K562 (cell line): ENCODE measurements at regions not wholly inside any gene's neighbourhood (a gene's known extent, or its start where the extent isn't known, plus 50 kb on each side); places are given as distances from the start of the nearest gene placed in this dataset.

Experiments used
- ATAC-seq: fragments of 200-7000 bp; cut with Tn5 transposase; 3 replicates; pipeline ENCODE4 v1.9.1; 2020; ENCODE audit warnings: moderate library complexity
- BruUV-seq: library from RNA; stranded (reverse); fragments of 400-500 nt; replicated peaks from 2 replicates; lab custom pipeline; 2021; lab: Mats Ljungman, UMichigan
- CTCF ChIA-PET: fragments of 300-600 bp; formaldehyde crosslinking; extraction: SDS; loops from one replicate; lab custom pipeline; 2021; ENCODE audit warnings: low intra/inter-chr PET ratio; lab: Yijun Ruan, JAX
- POLR2A ChIA-PET: fragments of 300-600, 350-650 bp; sonication (Branson Sonifier 250); formaldehyde crosslinking; extraction: SDS; loops from one replicate; lab custom pipeline; 2021; ENCODE audit warnings: antibody characterized with exemption, inconsistent platforms; lab: Yijun Ruan, JAX
- DNase-seq, 4 experiments: peaks; one replicate each; pipeline versions ENCODE4 v3.0.0 to v3.0.0-alpha.2; 2011 to 2018; ENCODE audit warnings: low spot score in 3 of 4, mixed read lengths in 3 of 4; ENCODE audit errors: extremely low read depth in 1 of 4
- FAIRE-seq: peaks from 2 replicates; lab custom pipeline; 2011; peaks lifted over from hg19 to GRCh38; lab: Jason Lieb, UNC
- H2AFZ ChIP-seq: 2 replicates; pipeline ENCODE4 v1.6.0; 2011; ENCODE audit warnings: low read depth, low read length, control low read depth, inconsistent platforms
- H3K27ac ChIP-seq: fragments of 200-600 bp; 3 replicates; pipeline ENCODE4 v1.8.0; 2011; ENCODE audit warnings: low read depth, mild to moderate bottlenecking, control low read depth, inconsistent platforms, low read length, moderate library complexity, mixed read lengths; ENCODE audit errors: extremely low read depth
- H3K27me3 ChIP-seq, 2 experiments: fragments of 300-600 bp in 1 of 2; 2 replicates in 1 of 2; 3 replicates in 1 of 2; pipeline versions ENCODE4 v1.6.0 to v1.8.0; 2011; ENCODE audit warnings: inconsistent platforms in 2 of 2, low read length in 2 of 2, mild to moderate bottlenecking in 1 of 2, mixed read lengths in 1 of 2, moderate library complexity in 1 of 2; ENCODE audit not compliant: control insufficient read depth in 2 of 2, insufficient read depth in 2 of 2
- H3K36me3 ChIP-seq: fragments of 300-600 bp; 3 replicates; pipeline ENCODE4 v1.8.0; 2011; ENCODE audit warnings: mild to moderate bottlenecking, low read length, inconsistent platforms; ENCODE audit not compliant: control insufficient read depth, insufficient read depth
- H3K4me1 ChIP-seq, 2 experiments: fragments of 200-600 bp in 1 of 2; replicated peaks in 1 of 2; 2 replicates in 1 of 2; 3 replicates in 1 of 2; pipeline versions ENCODE4 v1.5.1 to v1.8.0; 2011; ENCODE audit warnings: inconsistent platforms in 2 of 2, low read length in 2 of 2, mild to moderate bottlenecking in 1 of 2, mixed read lengths in 1 of 2, moderate library complexity in 1 of 2; ENCODE audit not compliant: control insufficient read depth in 2 of 2, insufficient read depth in 2 of 2
- H3K4me2 ChIP-seq: 2 replicates; pipeline ENCODE4 v1.6.1; 2011; ENCODE audit warnings: low read length, control low read depth, inconsistent platforms, mixed read lengths; ENCODE audit not compliant: insufficient read depth
- H3K4me3 ChIP-seq: fragments of 200-600 bp; sonication (generic), shearing (Covaris generic); 2 replicates; pipeline ENCODE4 v1.5.1; 2016; ENCODE audit warnings: control low read depth, inconsistent platforms
- H3K79me2 ChIP-seq: fragments of 200-600 bp; 3 replicates; pipeline ENCODE4 v1.8.0; 2011; ENCODE audit warnings: low read length, inconsistent platforms; ENCODE audit not compliant: control insufficient read depth, insufficient read depth
- H3K9ac ChIP-seq, 2 experiments: 2 replicates each; pipeline versions ENCODE4 v1.6.0 to v1.6.1; 2011; ENCODE audit warnings: low read depth in 2 of 2, low read length in 2 of 2, control low read depth in 1 of 2, inconsistent platforms in 1 of 2, mild to moderate bottlenecking in 1 of 2, mixed read lengths in 1 of 2; ENCODE audit not compliant: insufficient read depth in 1 of 2
- H3K9me1 ChIP-seq: one replicate; pipeline ENCODE4 v1.6.0; 2011; ENCODE audit warnings: inconsistent platforms, mild to moderate bottlenecking, low read length, moderate library complexity; ENCODE audit not compliant: control insufficient read depth, insufficient read depth
- H3K9me3 ChIP-seq: replicated peaks from 2 replicates; pipeline ENCODE4 v1.5.1; 2011; ENCODE audit warnings: low read depth, low read length, inconsistent platforms; ENCODE audit not compliant: control insufficient read depth, insufficient read depth
- H4K20me1 ChIP-seq: replicated peaks from 2 replicates; pipeline ENCODE4 v1.6.1; 2011; ENCODE audit warnings: low read length, inconsistent platforms, mixed read lengths; ENCODE audit not compliant: control insufficient read depth, insufficient read depth
- BMI1 ChIP-seq: fragments of 150-350 bp; IDR thresholded peaks from 2 replicates; pipeline ENCODE4 v1.6.1; 2014; ENCODE audit warnings: low read length
- DPF2 ChIP-seq: fragments of 450-650 bp; IDR thresholded peaks from 2 replicates; pipeline ENCODE4 v1.6.1; 2016
- KDM4B ChIP-seq, 2 experiments: fragments of 450-650 bp in 1 of 2; sonication (generic) in 1 of 2; IDR thresholded peaks; 2 replicates each; pipeline ENCODE4 v1.6.1; 2016 to 2017; ENCODE audit warnings: borderline replicate concordance in 2 of 2, antibody characterized with exemption in 1 of 2, low read depth in 1 of 2, mild to moderate bottlenecking in 1 of 2
- NCOR1 ChIP-seq: fragments of 450-650 bp; IDR thresholded peaks from 2 replicates; pipeline ENCODE4 v1.6.1; 2016; ENCODE audit warnings: mild to moderate bottlenecking, moderate library complexity
- NR1H2 ChIP-seq: sonication (generic); formaldehyde crosslinking; IDR thresholded peaks from 2 replicates; pipeline ENCODE4 v1.4.0; 2020; ENCODE audit warnings: mild to moderate bottlenecking, missing genetic modification reagents
- PCBP1 ChIP-seq: fragments of 200-400 bp; formaldehyde crosslinking; IDR thresholded peaks from 2 replicates; pipeline ENCODE4 v1.6.1; 2018; ENCODE audit warnings: mild to moderate bottlenecking, low read depth, low read length; ENCODE audit not compliant: poor library complexity, severe bottlenecking
- SLC30A9 ChIP-seq: fragments of 250-450 bp; sonication (Bioruptor Pico); IDR thresholded peaks from 2 replicates; pipeline ENCODE4 v1.8.0; 2022; ENCODE audit warnings: mild to moderate bottlenecking, moderate library complexity
- SRSF1 ChIP-seq: fragments of 200-400 bp; formaldehyde crosslinking; IDR thresholded peaks from 2 replicates; pipeline ENCODE4 v1.6.1; 2017; ENCODE audit warnings: mild to moderate bottlenecking, low read depth, low read length, moderate library complexity
- THRAP3 ChIP-seq: fragments of 450-650 bp; IDR thresholded peaks from 2 replicates; pipeline ENCODE4 v1.6.1; 2016; ENCODE audit warnings: mild to moderate bottlenecking, inconsistent platforms, borderline replicate concordance
- WGBS: fragments of 100-300 bp; shearing (Covaris generic); methylation state at CpG from one replicate; pipeline ENCODE4 v1.1.6; 2016; ENCODE audit warnings: low coverage, mixed read lengths; ENCODE audit not compliant: insufficient coverage; ENCODE audit errors: missing lambda C conversion rate; 5-methylcytosine and 5-hydroxymethylcytosine counted together
- in situ Hi-C: fragments of 300-500 bp; cut with MboI; formaldehyde crosslinking; loops from 4 replicates; pipeline ENCODE4 v1.15.0; 2018; ENCODE audit warnings: inconsistent platforms, mixed read lengths
- intact Hi-C: fragments of 100-400 bp; cut with micrococcal nuclease; formaldehyde crosslinking; loops from 2 replicates; pipeline ENCODE4 v1.14.2; 2022
- TF ChIP-seq, protein P1 (sequence below): fragments of 250-450 bp; sonication (Bioruptor Pico); IDR thresholded peaks from 2 replicates; pipeline ENCODE4 v1.8.0; 2022; ENCODE audit warnings: moderate library complexity, mild to moderate bottlenecking, inconsistent platforms
- TF ChIP-seq, protein P2 (sequence below), 2 experiments: IDR thresholded peaks; 2 replicates each; pipeline ENCODE4 v1.6.1; 2011; ENCODE audit warnings: borderline replicate concordance in 1 of 2, control low read depth in 1 of 2, low read depth in 1 of 2, low read length in 1 of 2, mild to moderate bottlenecking in 1 of 2, mixed read lengths in 1 of 2, moderate library complexity in 1 of 2; ENCODE audit not compliant: insufficient read depth in 1 of 2, insufficient read length in 1 of 2, poor library complexity in 1 of 2, severe bottlenecking in 1 of 2; ENCODE audit errors: extremely low read depth in 1 of 2
- TF ChIP-seq, protein P3 (sequence below): sonication (generic); formaldehyde crosslinking; IDR thresholded peaks from 2 replicates; pipeline ENCODE4 v1.8.0; 2022; ENCODE audit warnings: missing genetic modification reagents, mild to moderate bottlenecking, borderline replicate concordance

DNA sequence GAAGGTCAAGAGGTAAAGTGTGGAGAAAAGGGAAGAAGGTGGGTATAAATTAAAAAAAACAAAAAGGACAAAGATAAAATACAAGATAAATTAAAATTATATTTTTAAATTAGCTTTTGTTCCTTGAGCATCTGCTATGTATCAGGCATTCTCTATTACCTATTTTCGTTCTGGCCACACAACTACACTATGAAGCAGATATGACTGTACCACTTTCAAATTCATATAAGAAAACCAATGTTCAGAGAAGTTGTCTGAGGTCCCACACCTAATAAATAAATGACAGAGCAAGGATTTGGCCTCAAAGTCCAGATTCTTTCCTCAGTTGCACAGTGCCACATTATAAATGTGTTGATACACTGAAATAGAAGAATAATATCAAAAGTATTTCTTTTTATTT, 103.8 kb upstream of the PCDH15 start:
- FAIRE-seq = no peak
- Histone ChIP-seq H3K4me2 (no peak overlapping the region), H3K4me1 (no peaks in the 10 kb centered on the region), H3K27me3 (no peaks in the 10 kb centered on the region), H2AFZ (no peak overlapping the region)
- WGBS = 0% methylated on average over 1 of the region's 1 CpG
- no peak for TF ChIP-seq BMI1
- TF ChIP-seq THRAP3 = no peak
- TF ChIP-seq NR1H2 (CRISPR knock-in tag) = no peak
- no peak for TF ChIP-seq SRSF1
- TF ChIP-seq KDM4B (IDR thresholded peaks at IDR 0.05; ENCODE audit: borderline replicate concordance in 2 of 2, low read depth in 1 of 2) = no peak
- no peak for TF ChIP-seq DPF2
- TF ChIP-seq, protein P1, sequence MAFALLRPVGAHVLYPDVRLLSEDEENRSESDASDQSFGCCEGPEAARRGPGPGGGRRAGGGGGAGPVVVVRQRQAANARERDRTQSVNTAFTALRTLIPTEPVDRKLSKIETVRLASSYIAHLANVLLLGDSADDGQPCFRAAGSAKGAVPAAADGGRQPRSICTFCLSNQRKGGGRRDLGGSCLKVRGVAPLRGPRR = no peak
- TF ChIP-seq NCOR1 = no peak
- TF ChIP-seq, protein P2, sequence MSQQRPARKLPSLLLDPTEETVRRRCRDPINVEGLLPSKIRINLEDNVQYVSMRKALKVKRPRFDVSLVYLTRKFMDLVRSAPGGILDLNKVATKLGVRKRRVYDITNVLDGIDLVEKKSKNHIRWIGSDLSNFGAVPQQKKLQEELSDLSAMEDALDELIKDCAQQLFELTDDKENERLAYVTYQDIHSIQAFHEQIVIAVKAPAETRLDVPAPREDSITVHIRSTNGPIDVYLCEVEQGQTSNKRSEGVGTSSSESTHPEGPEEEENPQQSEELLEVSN (IDR thresholded peaks at IDR 0.05; ENCODE audit: borderline replicate concordance in 1 of 2, extremely low read depth in 1 of 2, insufficient read depth in 1 of 2, insufficient read length in 1 of 2, low read depth in 1 of 2, low read length in 1 of 2, poor library complexity in 1 of 2, severe bottlenecking in 1 of 2) = no peak
- TF ChIP-seq, protein P3, sequence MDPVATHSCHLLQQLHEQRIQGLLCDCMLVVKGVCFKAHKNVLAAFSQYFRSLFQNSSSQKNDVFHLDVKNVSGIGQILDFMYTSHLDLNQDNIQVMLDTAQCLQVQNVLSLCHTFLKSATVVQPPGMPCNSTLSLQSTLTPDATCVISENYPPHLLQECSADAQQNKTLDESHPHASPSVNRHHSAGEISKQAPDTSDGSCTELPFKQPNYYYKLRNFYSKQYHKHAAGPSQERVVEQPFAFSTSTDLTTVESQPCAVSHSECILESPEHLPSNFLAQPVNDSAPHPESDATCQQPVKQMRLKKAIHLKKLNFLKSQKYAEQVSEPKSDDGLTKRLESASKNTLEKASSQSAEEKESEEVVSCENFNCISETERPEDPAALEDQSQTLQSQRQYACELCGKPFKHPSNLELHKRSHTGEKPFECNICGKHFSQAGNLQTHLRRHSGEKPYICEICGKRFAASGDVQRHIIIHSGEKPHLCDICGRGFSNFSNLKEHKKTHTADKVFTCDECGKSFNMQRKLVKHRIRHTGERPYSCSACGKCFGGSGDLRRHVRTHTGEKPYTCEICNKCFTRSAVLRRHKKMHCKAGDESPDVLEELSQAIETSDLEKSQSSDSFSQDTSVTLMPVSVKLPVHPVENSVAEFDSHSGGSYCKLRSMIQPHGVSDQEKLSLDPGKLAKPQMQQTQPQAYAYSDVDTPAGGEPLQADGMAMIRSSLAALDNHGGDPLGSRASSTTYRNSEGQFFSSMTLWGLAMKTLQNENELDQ (CRISPR knock-in tag) = no peak
- TF ChIP-seq PCBP1 = no peak
- no peak for TF ChIP-seq SLC30A9 (CRISPR knock-in tag)
- TF ChIP-seq, all 486 proteins: peak for 0
- ATAC-seq = no peak
- CTCF ChIA-PET = no interaction called here
- no TSS peak for BruUV-seq
- no peaks in the 10 kb centered on the region for H3K36me3 ChIP-seq
- DNase-seq = no peak
- no peak overlapping the region for H3K9ac ChIP-seq
- intact Hi-C loops = no loop called here
- H3K79me2 ChIP-seq = no peaks in the 10 kb centered on the region
- no peak overlapping the region for H3K4me3 ChIP-seq
- no peaks in the 10 kb centered on the region; the same call in 1 of the 2 replicates for H3K9me3 ChIP-seq
- H4K20me1 ChIP-seq = no peaks in the 10 kb centered on the region
- POLR2A ChIA-PET = no interaction called here
- in situ Hi-C loops = no loop called here
- H3K9me1 ChIP-seq = no peaks in the 10 kb centered on the region
- H3K27ac ChIP-seq = no peak overlapping the region
